ENCODE measurements at regions not wholly inside any gene's neighbourhood (a gene's known extent, or its start where the extent isn't known, plus 50 kb on each side); places are given as distances from the start of the nearest gene placed in this dataset.

DNA sequence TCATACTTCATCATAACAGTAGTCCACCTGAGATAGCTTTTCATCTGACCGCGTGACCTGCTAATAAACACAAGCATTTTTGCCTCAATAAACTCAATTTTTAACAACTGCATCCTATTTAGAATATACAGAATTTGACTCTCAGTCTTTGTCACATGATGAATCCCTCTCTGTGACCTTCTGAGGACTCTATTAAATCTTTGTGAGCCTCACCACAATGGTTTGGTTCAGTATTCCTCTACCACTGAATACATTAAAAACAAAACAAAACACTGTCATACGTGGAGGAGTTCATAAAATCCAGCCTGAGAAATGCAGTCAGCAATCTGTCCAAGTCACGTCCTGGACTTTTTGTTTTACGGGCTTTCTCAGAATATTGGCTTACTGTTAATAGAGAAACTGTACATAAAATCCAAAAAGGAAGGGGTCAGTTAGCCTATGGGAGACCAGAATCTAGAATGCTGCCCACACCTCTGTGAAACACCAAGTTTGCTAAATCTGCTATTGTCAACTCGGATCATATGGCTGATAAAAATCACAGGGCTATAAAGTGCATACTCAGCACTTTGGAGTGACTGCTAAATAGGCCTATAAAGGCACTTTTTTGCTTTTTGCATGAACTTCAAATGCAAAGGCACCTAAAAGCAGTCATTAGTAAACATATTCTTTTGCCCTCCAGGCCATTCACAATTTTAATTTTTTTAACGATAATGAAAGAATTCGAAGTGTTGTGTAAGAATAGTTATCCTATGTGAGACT is 190.3 kb upstream of the HDDC2 start:
- TF ChIP-seq, protein P1, sequence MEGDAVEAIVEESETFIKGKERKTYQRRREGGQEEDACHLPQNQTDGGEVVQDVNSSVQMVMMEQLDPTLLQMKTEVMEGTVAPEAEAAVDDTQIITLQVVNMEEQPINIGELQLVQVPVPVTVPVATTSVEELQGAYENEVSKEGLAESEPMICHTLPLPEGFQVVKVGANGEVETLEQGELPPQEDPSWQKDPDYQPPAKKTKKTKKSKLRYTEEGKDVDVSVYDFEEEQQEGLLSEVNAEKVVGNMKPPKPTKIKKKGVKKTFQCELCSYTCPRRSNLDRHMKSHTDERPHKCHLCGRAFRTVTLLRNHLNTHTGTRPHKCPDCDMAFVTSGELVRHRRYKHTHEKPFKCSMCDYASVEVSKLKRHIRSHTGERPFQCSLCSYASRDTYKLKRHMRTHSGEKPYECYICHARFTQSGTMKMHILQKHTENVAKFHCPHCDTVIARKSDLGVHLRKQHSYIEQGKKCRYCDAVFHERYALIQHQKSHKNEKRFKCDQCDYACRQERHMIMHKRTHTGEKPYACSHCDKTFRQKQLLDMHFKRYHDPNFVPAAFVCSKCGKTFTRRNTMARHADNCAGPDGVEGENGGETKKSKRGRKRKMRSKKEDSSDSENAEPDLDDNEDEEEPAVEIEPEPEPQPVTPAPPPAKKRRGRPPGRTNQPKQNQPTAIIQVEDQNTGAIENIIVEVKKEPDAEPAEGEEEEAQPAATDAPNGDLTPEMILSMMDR (IDR thresholded peaks at IDR 0.05; ENCODE audit: control extremely low read depth, extremely low read depth, low read depth, missing control alignments), result no peak
- ChIA-PET POLR2A (no interaction called here), CTCF (interaction anchor here (0.9 to 1.2 kb wide), 2 partner anchors 10 to 12 kb away, joined by 3 to 4 read pairs; no protein-coding TSS in a partner anchor)

DNA sequence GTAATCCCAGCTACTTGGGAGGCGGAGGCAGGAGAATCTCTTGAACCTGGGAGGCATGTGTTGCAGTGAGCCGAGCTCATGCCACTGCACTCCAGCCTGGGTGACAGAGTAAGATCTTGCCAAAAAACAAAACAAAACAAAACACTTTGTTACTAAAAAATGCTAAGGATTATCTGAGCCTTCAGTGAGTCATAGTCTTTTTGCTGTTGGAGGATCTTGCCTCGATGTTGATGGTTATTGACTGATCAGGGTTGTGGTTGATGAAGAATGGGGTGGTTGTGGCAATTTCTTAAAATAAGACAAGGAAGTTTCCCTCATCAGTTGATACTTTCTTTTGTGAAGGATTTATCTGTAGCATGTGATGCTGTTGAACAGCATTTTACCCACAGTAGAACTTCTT is 196.8 kb upstream of the HDDC2 start:
- DNase-seq (ENCODE audit: extremely low spot score), result no peak
- TF ChIP-seq, protein P1 (IDR thresholded peaks at IDR 0.05; ENCODE audit: control extremely low read depth, extremely low read depth, low read depth, missing control alignments), result no peak
- ChIA-PET CTCF (interaction anchor here (1.4 kb wide), 1 partner anchor 8 kb away, joined by 3 read pairs; no protein-coding TSS in a partner anchor), POLR2A (no interaction called here)

More for the DNA sequence above, 190.3 kb upstream of the HDDC2 start:
- no peak for DNase-seq (ENCODE audit: extremely low spot score)

DNA sequence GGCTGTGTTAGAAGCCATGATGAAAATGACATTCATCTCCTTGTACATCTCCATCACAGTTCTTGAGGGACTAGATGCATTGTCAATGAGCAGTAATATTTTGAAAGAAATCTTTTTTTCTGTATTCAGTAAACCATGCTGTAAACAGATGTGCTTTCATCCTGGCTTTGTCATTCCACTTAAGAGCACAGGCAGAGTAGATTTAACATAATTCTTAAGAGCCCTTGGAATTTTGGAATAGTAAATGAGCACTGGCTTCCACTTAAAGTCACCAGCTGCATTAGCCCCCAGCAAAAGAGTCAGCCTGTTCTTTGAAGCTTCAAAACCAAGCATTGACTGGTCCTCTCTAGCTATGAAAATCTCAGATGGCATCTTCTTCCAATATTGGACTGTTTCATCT is 197.8 kb upstream of the HDDC2 start:
- POLR2A ChIA-PET, result no interaction called here
- DNase-seq (ENCODE audit: extremely low spot score), result no peak
- CTCF ChIA-PET, result interaction anchor here (1.0 to 1.4 kb wide), 3 partner anchors 9 to 17 kb away, joined by 3 to 4 read pairs (median 4); no protein-coding TSS in a partner anchor
- TF ChIP-seq, protein P1 (IDR thresholded peaks at IDR 0.05; ENCODE audit: control extremely low read depth, extremely low read depth, low read depth, missing control alignments), result no peak

DNA sequence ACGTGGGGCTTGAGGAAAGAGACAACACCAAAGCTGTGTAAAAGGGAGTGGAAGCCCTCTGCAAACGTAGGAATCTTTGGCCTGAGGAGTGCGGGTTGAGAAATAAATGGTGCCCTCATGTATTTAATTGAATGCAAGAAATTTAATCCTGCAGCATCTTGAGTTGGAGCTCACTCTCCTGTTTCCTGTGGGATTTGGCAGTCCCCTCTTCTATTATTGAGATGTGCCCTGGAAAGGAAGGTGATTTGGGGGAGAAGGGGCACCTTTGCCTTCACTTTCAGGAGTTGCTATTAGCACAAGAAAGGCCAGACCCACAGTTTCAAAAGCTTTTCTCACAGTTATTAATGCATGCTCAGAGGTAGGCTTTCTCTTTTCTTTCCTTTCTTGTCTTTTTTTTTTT is 201.4 kb upstream of the HDDC2 start:
- CTCF ChIA-PET, result interaction anchor here (1.2 kb wide), 2 partner anchors 20 to 30 kb away, joined by 3 read pairs; no protein-coding TSS in a partner anchor
- TF ChIP-seq, protein P1 (IDR thresholded peaks at IDR 0.05; ENCODE audit: control extremely low read depth, extremely low read depth, low read depth, missing control alignments), result no peak
- POLR2A ChIA-PET, result no interaction called here

DNA sequence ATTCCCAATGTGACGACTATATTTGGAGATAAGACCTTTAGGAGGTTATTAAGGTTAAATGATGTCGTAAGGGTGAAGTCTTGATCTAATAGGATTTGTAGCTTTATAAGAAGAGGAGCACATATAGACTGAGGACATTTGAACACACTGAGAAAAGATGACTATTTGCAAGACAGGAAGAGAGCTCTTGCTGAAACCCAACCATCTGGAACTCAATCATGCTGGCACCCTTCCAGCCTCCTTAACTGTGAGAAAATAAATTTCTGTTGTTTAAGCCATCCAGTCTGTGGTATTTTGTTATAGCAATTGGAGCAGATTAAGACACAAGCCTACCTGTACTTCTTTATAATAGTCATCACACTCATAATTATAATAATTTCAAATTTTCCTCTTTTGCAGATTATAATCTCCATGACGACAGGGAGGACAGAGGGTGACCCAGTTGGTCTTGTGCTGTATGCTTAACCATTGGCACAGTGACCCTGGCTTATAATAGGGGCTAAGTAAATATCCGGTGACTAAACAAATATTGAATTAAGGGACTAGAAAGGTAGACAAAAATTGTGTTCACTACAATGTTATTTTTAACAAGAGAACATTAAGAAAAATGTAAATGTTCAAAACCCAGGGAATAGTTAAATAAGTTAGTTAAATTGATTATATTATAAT is 206.4 kb upstream of the HDDC2 start:
- ChIA-PET POLR2A (no interaction called here), CTCF (no interaction called here)
- no peak for DNase-seq (ENCODE audit: extremely low spot score)
- TF ChIP-seq, protein P1 (IDR thresholded peaks at IDR 0.05; ENCODE audit: control extremely low read depth, extremely low read depth, low read depth, missing control alignments), result no peak

More for the DNA sequence above, 201.4 kb upstream of the HDDC2 start:
- no peak for DNase-seq (ENCODE audit: extremely low spot score)

DNA sequence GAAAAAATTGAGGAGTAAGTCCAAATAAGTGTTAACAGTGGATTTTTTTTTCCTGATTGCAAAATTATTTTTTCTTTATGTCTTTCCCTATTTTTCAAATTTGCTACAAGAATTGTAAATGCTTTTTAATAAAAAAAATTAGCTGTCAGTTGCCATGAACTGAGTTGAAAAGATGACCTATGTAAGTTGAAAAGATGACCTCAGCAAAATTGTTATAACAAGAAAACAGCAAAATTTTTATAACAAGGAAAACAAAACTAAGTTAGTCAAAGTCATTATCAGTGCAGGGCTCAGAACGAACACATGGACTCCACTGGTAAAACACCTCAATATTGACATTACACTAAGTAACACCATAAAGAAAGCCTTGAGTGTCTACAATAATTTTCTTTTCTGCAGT is 207.0 kb upstream of the HDDC2 start:
- ChIA-PET POLR2A (no interaction called here), CTCF (no interaction called here)
- TF ChIP-seq, protein P1 (IDR thresholded peaks at IDR 0.05; ENCODE audit: control extremely low read depth, extremely low read depth, low read depth, missing control alignments), result no peak
- no peak for DNase-seq (ENCODE audit: extremely low spot score)
